Gastrocnemius medialis (tissue), 4 donors: ENCODE measurements at regions not wholly inside any gene's neighbourhood (a gene's known extent, or its start where the extent isn't known, plus 50 kb on each side); places are given as distances from the start of the nearest gene placed in this dataset.

Source experiments
- ATAC-seq, 2 donors: fragments of 150-250 bp; one replicate each; pipeline ENCODE4 v1.9.1; 2016
- DNase-seq, 2 donors: peaks; one replicate each; pipeline ENCODE4 v3.0.0-alpha.2; 2019
- H3K27ac ChIP-seq, 4 donors: fragments of 200-600 bp; sonication (generic); 1 replicate in 1 of 4; 2 replicates in 3 of 4; pipeline ENCODE4 v1.5.1; 2016 to 2018; ENCODE audit warnings: mild to moderate bottlenecking in 2 of 4, moderate library complexity in 1 of 4
- H3K27me3 ChIP-seq, 3 donors: fragments of 200-600 bp; sonication (generic) in 2 of 3; 1 replicate in 1 of 3; 2 replicates in 2 of 3; pipeline versions ENCODE4 v1.5.1 to v1.6.0; 2016 to 2019; ENCODE audit warnings: mild to moderate bottlenecking in 1 of 3, moderate library complexity in 1 of 3
- H3K36me3 ChIP-seq, 2 donors: fragments of 200-600 bp; sonication (generic) in 1 of 2; one replicate each; pipeline ENCODE4 v1.5.1; 2017 to 2018
- H3K4me1 ChIP-seq, 2 donors: fragments of 200-600 bp; sonication (generic) in 1 of 2; one replicate each; pipeline ENCODE4 v1.5.1; 2016 to 2017; ENCODE audit warnings: mild to moderate bottlenecking in 2 of 2
- H3K4me3 ChIP-seq, 4 donors: fragments of 200-600 bp; sonication (generic) in 3 of 4; 1 replicate in 1 of 4; 2 replicates in 3 of 4; pipeline ENCODE4 v1.5.1; 2016 to 2019; ENCODE audit warnings: mild to moderate bottlenecking in 2 of 4
- H3K9me3 ChIP-seq, 3 donors: fragments of 200-600 bp; sonication (generic) in 2 of 3; 1 replicate in 1 of 3; 2 replicates in 2 of 3; pipeline ENCODE4 v1.5.1; 2016 to 2019
- POLR2A ChIP-seq, 2 donors: fragments of 450-650 bp; IDR thresholded peaks; one replicate each; pipeline ENCODE4 v1.6.1; 2017; ENCODE audit warnings: antibody characterized with exemption in 2 of 2, mild to moderate bottlenecking in 2 of 2, moderate library complexity in 2 of 2
- in situ Hi-C, 4 donors: fragments of 200-750 bp; cut with MboI; loops; one replicate each; pipeline versions ENCODE4 v1.15.0 to v1.8.0; 2017; ENCODE audit warnings: low sequenced_read_pairs in 4 of 4
- intact Hi-C: fragments of 100-400 bp; cut with DNase I; formaldehyde crosslinking; loops from one replicate; pipeline ENCODE4 v1.15.1; 2023; ENCODE audit warnings: low total_unique reads
- TF ChIP-seq, protein P1 (sequence below), 5 experiments: fragments of 450-650 bp in 3 of 5; fragments of 200-600 bp in 2 of 5; sonication (generic) in 2 of 5; IDR thresholded peaks in 4 of 5; conservative IDR thresholded peaks in 1 of 5; 1 replicate in 4 of 5; 2 replicates in 1 of 5; pipeline ENCODE4 v1.5.1; 2016 to 2019; ENCODE audit warnings: antibody characterized with exemption in 5 of 5, mild to moderate bottlenecking in 3 of 5, moderate library complexity in 3 of 5

DNA sequence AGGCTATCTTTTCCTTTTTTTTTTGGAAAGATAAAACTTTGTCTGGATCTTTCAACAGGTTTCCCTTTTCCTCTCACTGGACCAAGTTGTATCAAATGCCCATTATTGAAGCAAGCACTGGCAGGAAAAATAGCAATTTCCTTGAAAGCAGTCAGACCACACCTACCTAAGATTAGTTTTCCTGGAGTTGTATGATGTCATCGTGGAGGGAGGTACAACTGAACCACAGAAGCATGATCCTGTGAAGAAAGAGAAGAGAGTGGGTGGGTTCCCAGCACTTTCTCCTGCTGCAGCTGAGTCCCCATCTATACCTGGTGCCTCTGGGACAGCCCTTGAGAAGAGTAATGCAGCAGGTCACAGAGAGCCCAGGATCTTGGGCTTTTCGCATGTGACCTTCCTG, 63.6 kb upstream of the ERCC4 start:
- in situ Hi-C loops, result no loop called here
- intact Hi-C loops, result no loop called here
- TF ChIP-seq, protein P1, sequence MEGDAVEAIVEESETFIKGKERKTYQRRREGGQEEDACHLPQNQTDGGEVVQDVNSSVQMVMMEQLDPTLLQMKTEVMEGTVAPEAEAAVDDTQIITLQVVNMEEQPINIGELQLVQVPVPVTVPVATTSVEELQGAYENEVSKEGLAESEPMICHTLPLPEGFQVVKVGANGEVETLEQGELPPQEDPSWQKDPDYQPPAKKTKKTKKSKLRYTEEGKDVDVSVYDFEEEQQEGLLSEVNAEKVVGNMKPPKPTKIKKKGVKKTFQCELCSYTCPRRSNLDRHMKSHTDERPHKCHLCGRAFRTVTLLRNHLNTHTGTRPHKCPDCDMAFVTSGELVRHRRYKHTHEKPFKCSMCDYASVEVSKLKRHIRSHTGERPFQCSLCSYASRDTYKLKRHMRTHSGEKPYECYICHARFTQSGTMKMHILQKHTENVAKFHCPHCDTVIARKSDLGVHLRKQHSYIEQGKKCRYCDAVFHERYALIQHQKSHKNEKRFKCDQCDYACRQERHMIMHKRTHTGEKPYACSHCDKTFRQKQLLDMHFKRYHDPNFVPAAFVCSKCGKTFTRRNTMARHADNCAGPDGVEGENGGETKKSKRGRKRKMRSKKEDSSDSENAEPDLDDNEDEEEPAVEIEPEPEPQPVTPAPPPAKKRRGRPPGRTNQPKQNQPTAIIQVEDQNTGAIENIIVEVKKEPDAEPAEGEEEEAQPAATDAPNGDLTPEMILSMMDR (IDR thresholded peaks at IDR 0.05 in 4 of 5, conservative IDR thresholded peaks at IDR 0.05 in 1 of 5), result no peak
- TF ChIP-seq POLR2A (IDR thresholded peaks at IDR 0.05), result no peak
- Histone ChIP-seq H3K36me3 (no peaks in the 10 kb centered on the region), H3K4me1 (no peaks in the 10 kb centered on the region), H3K27ac (no peak overlapping the region), H3K27me3 (no peaks in the 10 kb centered on the region), H3K4me3 (no peak overlapping the region), H3K9me3 (no peaks in the 10 kb centered on the region)
- ATAC-seq (no peak), DNase-seq (no peak)

DNA sequence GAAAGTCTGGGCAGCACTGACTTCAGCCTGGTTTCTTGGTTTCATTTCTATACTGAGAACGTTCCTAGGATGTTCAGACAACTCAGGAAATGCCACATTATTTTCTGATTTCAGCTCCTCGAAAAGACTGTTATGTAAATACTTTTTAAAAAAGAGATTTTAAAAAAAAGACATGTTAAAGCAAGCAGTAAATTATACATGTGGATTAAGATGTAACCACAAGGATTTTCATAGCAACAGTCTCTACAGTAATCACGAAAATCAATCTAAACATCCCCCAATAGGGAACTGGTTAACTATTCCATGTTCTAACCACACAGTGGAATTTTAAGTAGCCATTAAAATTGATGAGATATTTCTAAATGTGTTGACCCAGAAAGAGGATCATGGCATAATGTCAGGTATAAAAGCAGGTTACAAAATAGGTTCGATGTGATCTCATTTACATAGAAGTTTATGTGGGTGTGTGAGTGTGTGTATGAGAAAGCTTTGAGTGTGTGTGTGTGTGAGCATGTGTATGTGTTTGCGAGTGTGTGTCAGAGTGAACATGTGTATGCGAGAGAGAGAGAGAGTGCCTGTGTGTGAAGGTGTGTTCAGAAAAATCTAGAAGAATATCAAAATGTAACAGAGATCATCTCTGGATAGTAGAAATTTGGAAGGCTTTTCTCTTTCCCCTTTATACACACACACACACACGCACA, 63.0 kb upstream of the ERCC4 start:
- H3K9me3 ChIP-seq, result no peaks in the 10 kb centered on the region
- H3K36me3 ChIP-seq, result no peaks in the 10 kb centered on the region
- H3K4me1 ChIP-seq, result no peaks in the 10 kb centered on the region
- no peak for ATAC-seq
- DNase-seq, result no peak
- TF ChIP-seq, protein P1 (IDR thresholded peaks at IDR 0.05 in 4 of 5, conservative IDR thresholded peaks at IDR 0.05 in 1 of 5), result no peak
- TF ChIP-seq POLR2A (IDR thresholded peaks at IDR 0.05), result no peak
- no peak overlapping the region for H3K27ac ChIP-seq
- no peak overlapping the region for H3K4me3 ChIP-seq
- no peaks in the 10 kb centered on the region for H3K27me3 ChIP-seq
- intact Hi-C loops, result no loop called here
- in situ Hi-C loops, result no loop called here

DNA sequence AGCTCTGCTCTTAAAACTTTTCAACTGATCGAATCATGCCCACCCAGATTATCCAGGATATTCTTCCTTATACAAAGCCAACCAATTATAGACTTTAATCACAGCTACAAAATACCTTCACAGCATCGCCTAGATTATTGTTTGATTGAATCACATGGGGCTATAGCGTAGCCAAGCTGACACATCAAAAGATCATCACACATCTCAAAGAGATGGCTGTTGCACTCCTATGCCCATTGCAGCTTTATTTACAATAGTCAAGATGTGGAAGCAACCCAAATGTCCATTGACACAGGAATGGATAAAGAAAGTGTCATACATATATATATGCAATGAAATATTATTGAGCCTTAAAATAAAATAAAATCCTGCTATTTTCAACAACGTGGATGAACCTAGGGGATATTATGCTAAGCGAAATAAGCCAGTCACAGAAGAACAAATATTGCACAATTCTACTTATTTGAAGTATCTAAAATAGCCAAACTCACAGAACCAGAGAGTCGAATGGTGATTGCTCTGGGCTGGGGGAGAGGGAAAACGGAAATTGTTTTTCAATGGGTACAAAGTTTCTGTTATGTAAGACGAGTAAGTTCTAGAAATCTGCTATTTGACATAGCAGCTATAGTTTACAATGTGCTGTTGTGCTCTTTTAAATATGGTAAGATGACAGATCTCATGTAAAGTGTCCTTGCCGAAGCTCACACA, 60.9 kb upstream of the ERCC4 start:
- TF ChIP-seq POLR2A (IDR thresholded peaks at IDR 0.05), result no peak
- TF ChIP-seq, protein P1 (IDR thresholded peaks at IDR 0.05 in 4 of 5, conservative IDR thresholded peaks at IDR 0.05 in 1 of 5), result no peak
- in situ Hi-C loops, result no loop called here
- ATAC-seq, result no peak
- Histone ChIP-seq H3K36me3 (no peaks in the 10 kb centered on the region), H3K27ac (no peak overlapping the region), H3K4me3 (no peak overlapping the region), H3K27me3 (no peaks in the 10 kb centered on the region), H3K9me3 (no peaks in the 10 kb centered on the region), H3K4me1 (no peaks in the 10 kb centered on the region)
- intact Hi-C loops, result no loop called here
- DNase-seq, result no peak

DNA sequence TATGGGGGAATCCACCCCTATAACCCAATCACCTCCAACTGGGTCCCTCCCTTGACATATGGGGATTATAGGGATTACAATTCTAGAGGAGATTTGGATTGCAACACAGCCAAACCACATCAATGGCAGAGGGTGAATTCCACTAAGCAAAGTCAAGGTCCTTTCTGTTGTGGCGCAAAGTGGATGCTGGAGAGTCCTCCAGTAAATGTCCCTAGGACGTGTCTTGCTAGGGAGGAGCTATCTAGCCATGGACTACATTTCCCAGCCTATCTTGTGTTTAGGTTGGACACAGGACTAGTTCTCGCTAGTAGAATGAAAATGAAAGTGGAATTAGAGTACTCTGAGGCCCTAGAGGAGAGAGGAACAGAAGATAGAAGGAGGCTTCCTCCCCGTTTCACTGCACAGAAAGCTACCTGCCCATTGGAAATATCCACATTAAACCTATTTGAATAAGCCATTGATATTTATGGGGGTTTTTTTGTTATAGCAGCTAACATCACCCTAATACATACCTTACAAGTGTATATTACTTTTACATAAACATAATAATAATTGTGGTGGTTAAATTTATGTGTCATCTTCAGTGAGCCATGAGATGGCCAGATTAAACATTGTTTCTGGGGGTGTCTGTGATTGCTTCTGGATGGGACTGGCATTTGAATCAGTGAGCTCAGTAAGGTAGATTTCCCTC, 56.7 kb upstream of the ERCC4 start:
- H3K27me3 ChIP-seq, result no peaks in the 10 kb centered on the region
- no peaks in the 10 kb centered on the region for H3K9me3 ChIP-seq
- ATAC-seq, result no peak
- no peak for DNase-seq
- in situ Hi-C loops (no loop called here), intact Hi-C loops (no loop called here)
- no peaks in the 10 kb centered on the region for H3K4me1 ChIP-seq
- TF ChIP-seq, protein P1 (IDR thresholded peaks at IDR 0.05 in 4 of 5, conservative IDR thresholded peaks at IDR 0.05 in 1 of 5), result no peak
- TF ChIP-seq POLR2A (IDR thresholded peaks at IDR 0.05), result no peak
- H3K36me3 ChIP-seq, result no peaks in the 10 kb centered on the region
- H3K27ac ChIP-seq, result no peak overlapping the region
- H3K4me3 ChIP-seq, result no peak overlapping the region
